Activated T-helper 2 cell treated with anti-CD3 and anti-CD28 coated beads, Interferon-gamma antibody, Interleukin-2, Interleukin-4, amounts not matched to agents 10 μg/mL and 5 μg/mL and 100 μg/mL, durations not matched to agents 14 hours and 24 hours and 36 hours (primary cell): ENCODE measurements at regions not wholly inside any gene's neighbourhood (a gene's known extent, or its start where the extent isn't known, plus 50 kb on each side); places are given as distances from the start of the nearest gene placed in this dataset.

Source experiments
- DNase-seq: peaks from one replicate; pipeline ENCODE4 v3.0.0; 2021; ENCODE audit warnings: low spot score
- H3K27ac Mint-ChIP-seq: one replicate; pipeline ENCODE4 v1.8.0; 2021; ENCODE audit warnings: mixed read lengths
- H3K27me3 Mint-ChIP-seq: one replicate; pipeline ENCODE4 v1.8.0; 2021; ENCODE audit warnings: low read depth, mixed read lengths
- H3K36me3 Mint-ChIP-seq: one replicate; pipeline ENCODE4 v1.8.0; 2021; ENCODE audit warnings: low read depth, mixed read lengths
- H3K4me1 Mint-ChIP-seq: one replicate; pipeline ENCODE4 v1.8.0; 2021; ENCODE audit warnings: low read depth, mixed read lengths
- H3K4me3 Mint-ChIP-seq: one replicate; pipeline ENCODE4 v1.8.0; 2021; ENCODE audit warnings: low read depth, mild to moderate bottlenecking, moderate library complexity, mixed read lengths
- H3K9me3 Mint-ChIP-seq: one replicate; pipeline ENCODE4 v1.8.0; 2021; ENCODE audit warnings: mixed read lengths
- intact Hi-C: fragments of 100-400 bp; cut with micrococcal nuclease; formaldehyde crosslinking; loops from one replicate; pipeline ENCODE4 v1.15.1; 2023

DNA sequence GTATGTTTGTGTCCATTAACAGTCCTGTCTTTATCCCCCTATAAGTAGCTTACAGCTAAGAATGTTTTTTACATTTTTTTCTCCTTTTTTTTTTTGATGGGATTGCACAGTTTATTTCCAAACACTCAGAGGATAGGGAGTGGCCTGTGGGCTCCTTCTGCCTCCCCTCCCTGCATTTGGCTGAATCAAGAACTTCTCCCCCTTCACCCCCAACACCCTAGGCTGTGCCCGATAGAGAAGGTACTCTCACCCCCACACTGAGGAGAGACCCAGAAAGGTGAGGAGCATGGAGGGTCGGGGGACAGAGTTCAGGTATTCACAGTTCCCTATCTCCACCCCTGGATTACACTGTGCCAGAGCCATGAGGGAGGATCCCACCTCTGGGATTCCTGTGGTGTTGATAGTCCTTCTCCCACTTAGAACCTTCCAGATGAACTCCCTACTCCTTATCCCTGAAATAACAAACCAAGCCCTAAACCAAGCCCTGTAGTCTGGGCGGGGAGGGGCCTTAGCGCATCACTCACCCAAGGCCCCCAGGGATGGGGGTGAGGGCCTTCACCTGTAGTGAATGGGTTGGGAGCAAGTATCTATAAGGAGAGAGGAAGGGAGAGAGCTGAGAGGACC lies 97.1 kb downstream of the ADAMTS15 start:
- no peaks in the 10 kb centered on the region for H3K4me1 Mint-ChIP-seq
- H3K27ac Mint-ChIP-seq, result no peak overlapping the region
- intact Hi-C loops, result no loop called here
- H3K9me3 Mint-ChIP-seq, result no peaks in the 10 kb centered on the region
- no peak for DNase-seq
- H3K27me3 Mint-ChIP-seq, result peaks cover 12% of the 10 kb centered on the region
- no peak overlapping the region for H3K4me3 Mint-ChIP-seq
- H3K36me3 Mint-ChIP-seq, result no peaks in the 10 kb centered on the region

DNA sequence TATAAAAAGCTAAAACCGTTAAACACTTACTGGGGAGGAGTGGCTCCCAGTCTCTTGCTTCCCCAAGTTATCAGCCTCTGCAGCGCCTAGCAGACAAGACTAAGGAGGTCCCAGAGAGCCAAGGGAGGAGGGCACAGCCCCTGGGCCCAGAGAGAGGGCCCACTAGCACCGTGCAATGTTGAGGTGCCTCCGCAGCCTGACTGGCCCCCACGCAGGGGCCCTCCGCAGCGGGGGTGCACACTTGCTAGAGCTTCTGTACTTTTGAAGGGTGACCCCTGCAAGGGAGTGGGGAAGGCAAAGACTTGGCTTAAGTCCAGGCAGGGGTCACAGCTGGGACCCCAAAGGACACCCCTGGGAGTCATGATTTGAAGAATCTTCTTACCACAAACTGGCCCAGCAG lies 98.0 kb downstream of the ADAMTS15 start:
- H3K9me3 Mint-ChIP-seq, result no peaks in the 10 kb centered on the region
- no peak for DNase-seq
- peaks cover 7% of the 10 kb centered on the region for H3K27me3 Mint-ChIP-seq
- no peaks in the 10 kb centered on the region for H3K4me1 Mint-ChIP-seq
- H3K27ac Mint-ChIP-seq, result no peak overlapping the region
- H3K4me3 Mint-ChIP-seq, result no peak overlapping the region
- H3K36me3 Mint-ChIP-seq, result no peaks in the 10 kb centered on the region
- intact Hi-C loops, result no loop called here

DNA sequence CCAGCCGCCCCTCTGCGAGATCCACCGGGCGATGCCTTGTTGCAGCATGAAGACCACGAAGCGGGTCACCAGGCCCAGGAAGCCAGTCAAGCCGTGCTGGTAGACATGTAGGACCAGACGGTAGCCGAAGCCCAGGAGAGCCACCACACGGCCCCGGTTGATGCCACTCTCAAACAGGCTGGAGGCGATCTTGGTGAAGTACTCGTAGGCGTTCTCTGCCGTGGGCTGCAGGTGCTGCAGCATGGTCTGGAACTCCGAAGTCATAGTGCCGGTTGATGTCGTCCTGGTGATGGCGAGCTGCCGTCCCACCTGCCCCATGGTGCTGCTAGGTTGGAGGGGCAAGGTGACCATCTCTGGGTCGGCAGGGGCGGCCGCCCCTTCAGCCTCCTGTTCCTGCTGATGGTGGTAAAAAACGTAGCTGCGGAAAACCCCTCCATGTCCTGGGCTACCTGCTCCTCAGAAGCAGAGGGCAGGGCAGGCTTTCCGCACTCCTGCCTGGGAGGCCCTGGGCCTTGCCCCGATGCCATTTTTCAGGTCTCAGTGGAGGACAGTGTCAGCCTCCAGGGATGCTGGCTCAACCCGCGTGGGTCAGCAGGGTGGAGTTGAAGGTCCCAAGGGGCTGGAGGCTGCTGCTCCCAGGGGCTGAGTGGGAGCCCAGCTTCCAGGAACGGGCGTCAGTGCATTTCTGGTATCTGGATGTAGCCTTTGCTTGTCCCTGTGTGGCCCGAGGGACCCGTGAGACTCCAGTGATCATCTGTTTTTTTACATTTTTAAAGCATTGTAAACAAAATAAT lies 98.7 kb downstream of the ADAMTS15 start:
- H3K27ac Mint-ChIP-seq, result no peak overlapping the region
- H3K36me3 Mint-ChIP-seq, result no peaks in the 10 kb centered on the region
- no peak for DNase-seq
- intact Hi-C loops, result no loop called here
- H3K4me3 Mint-ChIP-seq, result no peak overlapping the region
- H3K9me3 Mint-ChIP-seq, result no peaks in the 10 kb centered on the region
- H3K27me3 Mint-ChIP-seq, result peaks cover 7% of the 10 kb centered on the region
- H3K4me1 Mint-ChIP-seq, result no peaks in the 10 kb centered on the region

DNA sequence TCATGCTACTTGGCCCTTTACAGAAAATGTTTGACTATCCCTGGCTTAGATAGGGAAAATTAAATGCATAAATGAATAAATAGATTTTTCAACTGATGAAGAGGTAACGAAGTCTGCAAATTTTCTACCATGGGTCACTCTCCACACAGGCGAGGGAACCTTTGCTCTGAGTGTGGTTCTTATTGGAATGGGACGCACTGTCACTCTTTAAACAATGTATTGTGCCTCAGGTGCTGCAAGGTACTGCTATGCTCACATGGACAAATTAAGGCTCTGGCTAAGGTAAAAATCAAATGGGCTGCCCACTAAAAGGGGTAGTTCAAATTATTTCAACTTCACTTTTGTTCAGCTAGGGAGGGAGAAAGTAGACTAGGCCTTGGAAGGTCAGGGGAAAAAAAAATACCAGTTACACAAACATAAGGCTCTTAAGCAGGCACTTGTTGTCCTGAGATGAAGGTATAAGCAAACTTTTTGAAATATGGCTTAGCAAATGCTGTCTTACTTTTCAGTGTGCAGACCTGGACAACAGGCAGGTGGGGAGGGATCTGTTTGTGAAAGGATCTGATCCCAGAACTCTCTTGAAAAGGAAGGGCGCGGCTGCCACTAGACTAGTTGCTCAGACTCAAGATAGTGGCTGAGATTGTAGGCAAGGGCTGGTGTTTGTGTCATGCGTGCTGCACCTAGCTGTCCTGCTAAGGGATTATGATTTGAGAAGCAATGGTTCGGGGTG lies 99.5 kb downstream of the ADAMTS15 start:
- intact Hi-C loops, result no loop called here
- Mint-ChIP-seq H3K4me3 (no peak overlapping the region), H3K27ac (no peak overlapping the region), H3K27me3 (peaks cover 3% of the 10 kb centered on the region), H3K4me1 (no peaks in the 10 kb centered on the region), H3K36me3 (no peaks in the 10 kb centered on the region), H3K9me3 (no peaks in the 10 kb centered on the region)
- DNase-seq, result no peak

DNA sequence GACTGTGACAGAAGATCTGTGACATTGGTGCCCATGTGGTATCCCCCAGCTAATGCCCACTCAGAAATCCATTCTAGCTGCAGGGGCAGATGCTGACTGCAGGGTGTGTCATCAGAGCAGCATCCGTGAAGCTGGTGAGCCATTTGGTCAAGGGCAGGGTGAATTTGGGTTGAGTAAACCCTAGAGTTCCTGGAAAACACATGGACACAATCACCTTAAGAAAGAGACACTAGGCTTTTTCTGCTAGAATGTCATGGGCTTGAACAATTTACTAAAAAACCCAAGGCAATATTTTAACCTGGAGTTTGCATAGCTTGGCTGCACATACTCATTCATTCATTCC lies 100.0 kb downstream of the ADAMTS15 start:
- intact Hi-C loops, result no loop called here
- no peak overlapping the region for H3K4me3 Mint-ChIP-seq
- H3K27ac Mint-ChIP-seq, result no peak overlapping the region
- peaks cover 3% of the 10 kb centered on the region for H3K27me3 Mint-ChIP-seq
- no peaks in the 10 kb centered on the region for H3K36me3 Mint-ChIP-seq
- no peak for DNase-seq
- no peaks in the 10 kb centered on the region for H3K9me3 Mint-ChIP-seq
- H3K4me1 Mint-ChIP-seq, result no peaks in the 10 kb centered on the region

DNA sequence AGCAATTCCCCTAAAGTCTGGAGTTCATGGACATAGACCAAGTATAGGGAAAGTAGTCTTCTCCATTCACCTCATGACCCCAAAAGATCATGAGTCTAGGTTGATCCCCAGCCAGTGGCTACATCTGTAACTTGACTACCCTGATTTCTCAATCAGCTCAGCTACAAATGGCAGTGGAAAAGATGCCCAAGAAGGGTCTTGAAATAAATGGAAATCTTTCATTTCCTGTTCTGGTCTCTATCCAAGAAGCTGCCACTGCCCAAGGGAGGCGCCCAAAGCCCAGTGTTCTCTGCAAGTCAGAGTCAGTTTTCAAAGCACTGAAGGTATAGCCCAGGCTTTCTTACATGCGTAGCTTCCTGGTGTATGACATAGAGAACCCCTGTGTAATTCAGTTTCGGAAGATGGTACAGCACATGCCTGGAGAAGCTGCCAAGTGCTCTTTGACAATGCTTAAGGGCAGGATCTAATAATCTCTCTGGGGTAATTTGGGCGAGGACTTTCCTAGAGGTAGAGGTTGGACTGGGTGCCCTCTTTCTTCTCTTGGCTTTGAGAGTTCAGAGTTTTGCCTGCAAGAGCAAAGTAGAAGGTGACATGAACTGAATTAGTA lies 101.1 kb downstream of the ADAMTS15 start:
- H3K9me3 Mint-ChIP-seq, result no peaks in the 10 kb centered on the region
- H3K4me1 Mint-ChIP-seq, result no peaks in the 10 kb centered on the region
- H3K27me3 Mint-ChIP-seq, result peaks cover 7% of the 10 kb centered on the region
- no peaks in the 10 kb centered on the region for H3K36me3 Mint-ChIP-seq
- intact Hi-C loops, result no loop called here
- no peak overlapping the region for H3K27ac Mint-ChIP-seq
- no peak overlapping the region for H3K4me3 Mint-ChIP-seq
- DNase-seq, result no peak

DNA sequence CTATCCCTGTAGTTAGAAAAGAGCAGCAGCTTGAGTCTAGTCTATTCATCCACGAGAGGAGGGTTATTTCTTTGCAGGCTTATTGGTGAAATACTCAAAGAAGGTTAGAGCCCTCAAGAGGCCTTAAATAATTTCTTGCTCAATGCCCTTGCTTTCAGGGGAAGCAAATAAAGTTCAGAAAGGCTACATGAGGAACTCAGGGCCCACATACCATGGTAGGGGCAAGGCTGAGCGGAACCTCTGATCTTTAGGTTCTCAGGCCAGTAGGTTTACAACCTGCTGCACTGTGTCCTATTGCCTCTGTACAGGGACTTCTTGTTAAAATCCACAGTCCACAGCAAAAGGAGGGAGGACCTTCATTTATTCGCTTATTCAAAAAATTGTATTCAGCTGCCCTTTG lies 101.7 kb downstream of the ADAMTS15 start:
- Mint-ChIP-seq H3K27me3 (peaks cover 7% of the 10 kb centered on the region), H3K36me3 (no peaks in the 10 kb centered on the region), H3K4me3 (no peak overlapping the region), H3K9me3 (no peaks in the 10 kb centered on the region), H3K27ac (no peak overlapping the region), H3K4me1 (no peaks in the 10 kb centered on the region)
- no peak for DNase-seq
- intact Hi-C loops, result no loop called here

DNA sequence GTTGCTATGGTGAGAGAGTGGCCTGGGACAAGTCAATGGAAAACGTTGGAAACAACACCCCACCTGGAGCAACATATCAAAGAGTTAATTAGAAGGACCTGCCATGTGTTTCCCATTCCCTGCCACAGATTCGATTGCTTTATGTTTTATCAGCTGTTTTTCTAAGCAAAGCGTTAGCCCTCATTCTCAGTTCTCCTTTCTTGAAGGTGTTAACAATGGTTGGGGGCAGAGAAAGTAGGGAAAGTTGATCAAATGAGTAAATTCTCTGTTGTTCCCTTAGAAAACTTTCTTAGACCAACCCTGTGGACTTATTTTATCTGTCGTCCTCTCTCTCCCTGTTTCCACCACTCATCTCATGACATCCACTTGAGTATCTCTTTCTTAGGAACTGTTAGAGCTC lies 102.5 kb downstream of the ADAMTS15 start:
- no peak for DNase-seq
- Mint-ChIP-seq H3K27ac (no peak overlapping the region), H3K36me3 (no peaks in the 10 kb centered on the region), H3K4me1 (no peaks in the 10 kb centered on the region), H3K9me3 (no peaks in the 10 kb centered on the region), H3K27me3 (peaks cover 7% of the 10 kb centered on the region), H3K4me3 (no peak overlapping the region)
- intact Hi-C loops, result no loop called here

DNA sequence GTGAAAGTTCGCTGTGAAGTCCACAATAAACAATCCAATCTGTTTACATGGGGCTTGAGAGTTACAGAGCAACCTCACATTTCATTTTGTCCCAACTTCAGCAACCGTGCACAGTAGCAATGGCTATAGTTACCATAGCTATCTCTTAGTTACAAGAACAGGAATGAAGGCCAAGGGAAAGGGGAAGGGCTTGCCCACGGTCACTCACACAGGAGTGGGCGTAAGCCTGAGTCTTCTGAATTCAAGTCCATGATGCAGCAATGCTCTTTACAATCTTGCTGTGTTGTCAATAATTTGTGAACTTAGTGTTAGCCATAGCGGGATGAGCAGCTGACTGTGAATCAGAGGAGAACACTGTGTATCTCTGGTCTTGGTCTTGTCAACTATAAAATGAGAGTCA lies 102.9 kb downstream of the ADAMTS15 start:
- H3K36me3 Mint-ChIP-seq, result no peaks in the 10 kb centered on the region
- no peaks in the 10 kb centered on the region for H3K4me1 Mint-ChIP-seq
- peaks cover 7% of the 10 kb centered on the region for H3K27me3 Mint-ChIP-seq
- no peak overlapping the region for H3K4me3 Mint-ChIP-seq
- no peak overlapping the region for H3K27ac Mint-ChIP-seq
- intact Hi-C loops, result no loop called here
- H3K9me3 Mint-ChIP-seq, result no peaks in the 10 kb centered on the region
- DNase-seq, result no peak

DNA sequence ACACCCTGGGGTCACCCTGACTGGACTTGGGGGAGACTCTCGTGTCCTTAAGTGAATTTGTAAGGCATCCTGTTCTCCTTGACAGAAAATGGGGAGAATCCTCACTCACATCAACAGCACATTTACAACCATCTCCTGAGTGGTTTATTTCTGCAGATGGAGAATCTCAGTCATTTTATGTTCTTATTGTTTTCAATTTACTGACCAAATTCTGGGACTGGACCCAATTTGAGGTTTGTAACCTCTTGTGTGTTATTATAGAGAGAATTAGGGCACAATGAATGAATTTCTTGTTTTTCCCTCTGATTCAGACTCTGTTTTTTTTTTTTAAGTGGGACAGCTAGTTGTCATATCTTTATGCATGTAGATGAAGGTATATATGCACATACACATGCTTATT lies 104.9 kb downstream of the ADAMTS15 start:
- peaks cover 8% of the 10 kb centered on the region for H3K27me3 Mint-ChIP-seq
- intact Hi-C loops, result no loop called here
- H3K36me3 Mint-ChIP-seq, result no peaks in the 10 kb centered on the region
- no peaks in the 10 kb centered on the region for H3K9me3 Mint-ChIP-seq
- no peak overlapping the region for H3K27ac Mint-ChIP-seq
- no peak overlapping the region for H3K4me3 Mint-ChIP-seq
- H3K4me1 Mint-ChIP-seq, result no peaks in the 10 kb centered on the region
- DNase-seq, result no peak

DNA sequence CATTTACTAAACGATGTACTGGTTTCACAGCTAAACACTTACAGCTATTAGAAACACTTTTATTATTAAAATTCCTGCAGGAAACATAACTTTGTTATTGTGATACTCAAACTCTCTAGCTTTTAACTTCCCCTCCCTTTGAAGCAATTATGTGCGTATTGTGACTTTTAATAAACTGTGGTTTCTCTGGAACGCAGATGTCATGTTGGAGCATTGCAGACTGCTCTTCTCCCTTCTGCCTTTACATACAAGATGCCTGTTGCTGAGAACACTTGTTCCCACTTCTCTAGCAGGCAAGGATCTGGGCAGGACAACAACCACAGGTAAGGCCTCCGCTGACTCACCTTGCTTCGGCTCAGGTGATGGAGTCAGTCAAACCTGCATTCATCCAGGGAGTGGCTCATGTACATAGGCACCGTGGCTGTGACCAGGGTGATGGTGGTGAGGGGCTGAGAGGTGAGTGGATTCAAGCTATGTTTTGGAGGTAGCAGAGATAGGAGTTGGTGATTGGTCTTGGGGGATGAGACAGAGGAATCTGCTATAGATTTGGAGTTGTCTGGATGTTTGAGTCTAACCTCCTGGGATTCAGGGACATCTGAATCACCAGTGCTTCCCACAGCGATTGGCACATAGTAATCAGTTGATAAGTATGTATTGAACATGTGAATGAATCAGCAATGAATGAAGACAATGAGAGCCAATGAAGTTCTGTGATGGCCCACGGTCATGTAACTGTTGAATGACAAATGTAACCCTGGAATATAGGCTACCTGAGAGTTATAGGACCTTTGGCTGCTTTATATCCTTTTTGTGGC lies 106.0 kb downstream of the ADAMTS15 start:
- Mint-ChIP-seq H3K27me3 (peaks cover 8% of the 10 kb centered on the region), H3K27ac (no peak overlapping the region), H3K4me1 (no peaks in the 10 kb centered on the region), H3K36me3 (no peaks in the 10 kb centered on the region), H3K9me3 (no peaks in the 10 kb centered on the region), H3K4me3 (no peak overlapping the region)
- intact Hi-C loops, result no loop called here
- DNase-seq, result no peak

DNA sequence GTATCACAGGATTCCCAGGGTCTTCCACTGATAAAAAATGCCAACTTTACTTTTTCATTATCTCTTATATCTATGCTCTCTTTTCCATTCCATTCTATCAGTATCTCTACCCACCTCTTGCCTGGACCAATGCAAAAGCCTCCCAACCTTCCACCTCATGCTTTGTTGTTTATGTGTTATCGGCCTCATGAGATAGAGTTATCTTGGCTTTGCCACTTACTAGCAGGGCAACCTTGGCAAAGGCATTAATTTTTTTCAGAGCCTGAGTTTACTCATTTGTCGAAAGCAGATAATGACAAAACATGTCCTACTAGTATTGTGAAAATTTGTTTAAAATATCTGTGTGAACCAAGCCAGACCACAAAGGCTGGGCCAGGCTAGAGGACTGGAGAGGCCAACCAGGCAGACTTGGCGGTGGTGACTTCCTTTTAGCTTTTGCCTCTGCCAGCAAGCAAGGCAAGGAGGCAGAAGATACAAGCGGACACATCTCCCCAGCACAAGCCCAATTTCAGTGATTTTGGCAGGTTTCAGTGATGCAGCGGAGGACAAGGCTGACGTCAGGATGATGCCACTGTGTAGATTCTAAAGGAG lies 106.9 kb downstream of the ADAMTS15 start:
- Mint-ChIP-seq H3K4me3 (no peak overlapping the region), H3K4me1 (no peaks in the 10 kb centered on the region), H3K9me3 (no peaks in the 10 kb centered on the region), H3K36me3 (no peaks in the 10 kb centered on the region), H3K27me3 (peaks cover 8% of the 10 kb centered on the region), H3K27ac (no peak overlapping the region)
- intact Hi-C loops, result no loop called here
- DNase-seq, result no peak
